H1 (cell line): ENCODE measurements at regions not wholly inside any gene's neighbourhood (a gene's known extent, or its start where the extent isn't known, plus 50 kb on each side); places are given as distances from the start of the nearest gene placed in this dataset.

ENCODE experiments used
- CTCF ChIA-PET: fragments of 300-600 bp; sonication (Branson Sonifier 250); formaldehyde crosslinking; loops from one replicate; lab custom pipeline; 2021; ENCODE audit not compliant: partially characterized antibody; lab: Charles Lee
- POLR2A ChIA-PET: fragments of 300-600 bp; sonication (Branson Sonifier 250); formaldehyde crosslinking; loops from one replicate; lab custom pipeline; 2021; ENCODE audit warnings: inconsistent platforms; ENCODE audit not compliant: partially characterized antibody; lab: Charles Lee
- DNase-seq, 2 experiments: peaks; one replicate each; pipeline versions ENCODE4 v3.0.0 to v3.0.0-alpha.2; 2010 to 2022; ENCODE audit warnings: low spot score in 2 of 2, low read depth in 1 of 2, mixed read lengths in 1 of 2
- FAIRE-seq: peaks from 2 replicates; lab custom pipeline; 2011; peaks lifted over from hg19 to GRCh38; lab: Jason Lieb, UNC
- H2AFZ ChIP-seq: 2 replicates; pipeline ENCODE4 v1.8.1; 2012; ENCODE audit warnings: low read length, inconsistent platforms
- H2AK5ac ChIP-seq: 2 replicates; pipeline ENCODE4 v1.6.1; 2013; ENCODE audit warnings: low read depth, low read length
- H2BK120ac ChIP-seq: replicated peaks from 2 replicates; pipeline ENCODE3; 2013; ENCODE audit warnings: low read depth, low read length, inconsistent platforms
- H2BK12ac ChIP-seq: 2 replicates; pipeline ENCODE4 v1.6.1; 2013; ENCODE audit warnings: low read depth, low read length
- H2BK15ac ChIP-seq: 2 replicates; pipeline ENCODE4 v1.6.1; 2013; ENCODE audit warnings: low read length
- H2BK20ac ChIP-seq: 2 replicates; pipeline ENCODE4 v1.6.1; 2013; ENCODE audit warnings: low read length
- H2BK5ac ChIP-seq: 2 replicates; pipeline ENCODE4 v1.6.1; 2013; ENCODE audit warnings: low read depth, low read length
- H3K14ac ChIP-seq: 2 replicates; pipeline ENCODE4 v1.6.1; 2013; ENCODE audit warnings: inconsistent platforms; ENCODE audit not compliant: insufficient read length
- H3K18ac ChIP-seq: 2 replicates; pipeline ENCODE4 v1.6.1; 2013; ENCODE audit warnings: low read length; ENCODE audit errors: extremely low read depth
- H3K23ac ChIP-seq: 2 replicates; pipeline ENCODE4 v1.6.1; 2013; ENCODE audit warnings: inconsistent platforms; ENCODE audit not compliant: insufficient read length
- H3K23me2 ChIP-seq: 2 replicates; pipeline ENCODE4 v1.6.1; 2013; ENCODE audit warnings: low read depth, low read length
- H3K27ac ChIP-seq: 2 replicates; pipeline ENCODE4 v1.6.1; 2011; ENCODE audit warnings: low read depth, low read length, inconsistent platforms
- H3K27me3 ChIP-seq, 4 experiments: replicated peaks in 1 of 4; 1 replicate in 1 of 4; 2 replicates in 3 of 4; pipeline versions ENCODE4 v1.6.1 to v1.8.1; 2011 to 2013; ENCODE audit warnings: low read length in 3 of 4, mild to moderate bottlenecking in 3 of 4, inconsistent platforms in 2 of 4, mixed read lengths in 2 of 4, moderate library complexity in 1 of 4; ENCODE audit not compliant: control insufficient read depth in 3 of 4, insufficient read depth in 3 of 4; ENCODE audit errors: extremely low read depth in 1 of 4
- H3K36me3 ChIP-seq, 4 experiments: 2 replicates each; pipeline versions ENCODE4 v1.6.1 to v1.8.1; 2011 to 2013; ENCODE audit warnings: mild to moderate bottlenecking in 4 of 4, low read length in 3 of 4, moderate library complexity in 2 of 4, control low read depth in 1 of 4, inconsistent platforms in 1 of 4; ENCODE audit not compliant: insufficient read depth in 4 of 4, control insufficient read depth in 2 of 4
- H3K4ac ChIP-seq: replicated peaks from 2 replicates; pipeline ENCODE3; 2013; ENCODE audit warnings: low read length, low read depth, mixed read lengths, inconsistent platforms; ENCODE audit not compliant: insufficient read length
- H3K4me1 ChIP-seq, 4 experiments: replicated peaks in 1 of 4; 1 replicate in 1 of 4; 2 replicates in 3 of 4; pipeline versions ENCODE4 v1.6.1 to v1.8.1; 2011 to 2013; ENCODE audit warnings: low read length in 3 of 4, inconsistent platforms in 2 of 4, mixed read lengths in 1 of 4; ENCODE audit not compliant: insufficient read depth in 4 of 4, control insufficient read depth in 3 of 4
- H3K4me2 ChIP-seq, 2 experiments: 2 replicates each; pipeline versions ENCODE4 v1.6.1 to v1.8.1; 2011 to 2013; ENCODE audit warnings: low read depth in 2 of 2, low read length in 2 of 2, control low read depth in 1 of 2, inconsistent platforms in 1 of 2, mild to moderate bottlenecking in 1 of 2; ENCODE audit not compliant: insufficient read depth in 1 of 2
- H3K4me3 ChIP-seq, 4 experiments: fragments of 200-600, 300-600 bp in 1 of 4; sonication (generic), shearing (Covaris generic), sonication (Bioruptor Twin) in 1 of 4; 2 replicates each; pipeline versions ENCODE4 v1.5.1 to v1.8.1; 2011 to 2016; ENCODE audit warnings: low read length in 4 of 4, low read depth in 3 of 4, control low read depth in 2 of 4, inconsistent platforms in 2 of 4, mild to moderate bottlenecking in 2 of 4, mixed read lengths in 1 of 4, moderate library complexity in 1 of 4; ENCODE audit not compliant: insufficient read depth in 2 of 4; ENCODE audit errors: extremely low read depth in 1 of 4
- H3K56ac ChIP-seq: replicated peaks from 2 replicates; pipeline ENCODE3; 2013; ENCODE audit warnings: low read depth, mild to moderate bottlenecking, mixed read lengths, low read length, inconsistent platforms; ENCODE audit not compliant: insufficient read length
- H3K79me1 ChIP-seq: 2 replicates; pipeline ENCODE4 v1.6.1; 2013; ENCODE audit warnings: low read depth, low read length, control low read depth
- H3K79me2 ChIP-seq, 2 experiments: 2 replicates each; pipeline versions ENCODE4 v1.6.1 to v1.8.1; 2012 to 2013; ENCODE audit warnings: low read length in 2 of 2, mild to moderate bottlenecking in 2 of 2, inconsistent platforms in 1 of 2; ENCODE audit not compliant: insufficient read depth in 2 of 2, control insufficient read depth in 1 of 2
- H3K9ac ChIP-seq, 4 experiments: replicated peaks in 1 of 4; 1 replicate in 1 of 4; 2 replicates in 3 of 4; pipeline versions ENCODE4 v1.6.1 to v1.8.1; 2011 to 2013; ENCODE audit warnings: low read depth in 3 of 4, low read length in 3 of 4, control low read depth in 2 of 4, mild to moderate bottlenecking in 2 of 4, moderate library complexity in 2 of 4, inconsistent platforms in 1 of 4; ENCODE audit errors: extremely low read depth in 1 of 4
- H3K9me3 ChIP-seq, 2 experiments: 2 replicates each; pipeline versions ENCODE4 v1.6.1 to v1.8.1; 2012 to 2013; ENCODE audit warnings: mild to moderate bottlenecking in 2 of 2, moderate library complexity in 2 of 2, control low read depth in 1 of 2, inconsistent platforms in 1 of 2, low read depth in 1 of 2, low read length in 1 of 2, mixed read lengths in 1 of 2; ENCODE audit not compliant: insufficient read depth in 2 of 2
- H4K20me1 ChIP-seq, 2 experiments: replicated peaks in 1 of 2; 2 replicates each; pipeline versions ENCODE3 to v1.8.1; 2011 to 2013; ENCODE audit warnings: inconsistent platforms in 2 of 2, low read length in 2 of 2, mild to moderate bottlenecking in 1 of 2; ENCODE audit not compliant: insufficient read depth in 2 of 2, control insufficient read depth in 1 of 2
- H4K5ac ChIP-seq: 2 replicates; pipeline ENCODE4 v1.6.1; 2013; ENCODE audit warnings: low read length, low read depth, mixed read lengths, inconsistent platforms; ENCODE audit not compliant: insufficient read length
- H4K8ac ChIP-seq: 2 replicates; pipeline ENCODE4 v1.8.0; 2013; ENCODE audit warnings: mild to moderate bottlenecking, moderate library complexity, low read length, inconsistent platforms; ENCODE audit not compliant: insufficient read depth; ENCODE audit errors: extremely low read depth
- H4K91ac ChIP-seq: replicated peaks from 2 replicates; pipeline ENCODE3; 2013; ENCODE audit warnings: low read length, mixed read lengths, inconsistent platforms; ENCODE audit not compliant: insufficient read length
- ATF3 ChIP-seq: IDR thresholded peaks from 2 replicates; pipeline ENCODE4 v1.6.1; 2011; ENCODE audit warnings: low read depth, mild to moderate bottlenecking, low read length; ENCODE audit not compliant: insufficient read depth
- CHD1 ChIP-seq: IDR thresholded peaks from 2 replicates; pipeline ENCODE4 v1.6.1; 2012; ENCODE audit warnings: low read depth, low read length, improper control_type of control experiment
- CREB1 ChIP-seq: IDR thresholded peaks from 2 replicates; pipeline ENCODE4 v1.6.1; 2012; ENCODE audit warnings: inconsistent platforms
- HDAC2 ChIP-seq, 2 experiments: fragments of 300-600 bp in 1 of 2; sonication (generic) in 1 of 2; IDR thresholded peaks; 2 replicates each; pipeline ENCODE4 v1.6.1; 2011 to 2012; ENCODE audit warnings: low read depth in 2 of 2, low read length in 2 of 2, mild to moderate bottlenecking in 2 of 2, moderate library complexity in 2 of 2, borderline replicate concordance in 1 of 2, inconsistent platforms in 1 of 2
- KDM5A ChIP-seq: fragments of 200-600 bp; IDR thresholded peaks from 2 replicates; pipeline ENCODE4 v1.7.1; 2012; ENCODE audit warnings: mild to moderate bottlenecking, low read length, inconsistent platforms, mixed read lengths
- NRF1 ChIP-seq: IDR thresholded peaks from 2 replicates; pipeline ENCODE4 v1.6.1; 2011; ENCODE audit warnings: mild to moderate bottlenecking, low read depth, low read length, improper control_type of control experiment
- RFX5 ChIP-seq: IDR thresholded peaks from 2 replicates; pipeline ENCODE4 v1.6.1; 2011; ENCODE audit warnings: low read depth, low read length, improper control_type of control experiment, borderline replicate concordance
- SIX5 ChIP-seq: IDR thresholded peaks from 2 replicates; pipeline ENCODE4 v1.6.1; 2011; ENCODE audit warnings: mild to moderate bottlenecking, low read depth, low read length
- TAF1 ChIP-seq: IDR thresholded peaks from 2 replicates; pipeline ENCODE4 v1.6.1; 2011; ENCODE audit warnings: mild to moderate bottlenecking, low read depth, low read length
- TAF7 ChIP-seq: optimal IDR thresholded peaks from 2 replicates; pipeline ENCODE3; 2011; ENCODE audit warnings: low read depth, mild to moderate bottlenecking, inconsistent platforms, low read length, moderate library complexity, borderline replicate concordance
- USF2 ChIP-seq: IDR thresholded peaks from 2 replicates; pipeline ENCODE4 v1.6.1; 2011; ENCODE audit warnings: low read length, improper control_type of control experiment
- YY1 ChIP-seq: IDR thresholded peaks from 2 replicates; pipeline ENCODE4 v1.6.1; 2011; ENCODE audit warnings: low read depth, mild to moderate bottlenecking, low read length
- WGBS, 2 experiments: shearing (Covaris generic) in 1 of 2; methylation state at CpG; one replicate each; pipeline versions ENCODE4 v1.1.6 to v1.1.7; 2013 to 2015; ENCODE audit warnings: low lambda C conversion rate in 2 of 2, mixed read lengths in 2 of 2, inconsistent platforms in 1 of 2, low coverage in 1 of 2, missing lambda C conversion rate in 1 of 2; ENCODE audit not compliant: insufficient replicate concordance in 2 of 2, insufficient coverage in 1 of 2, insufficient read length in 1 of 2; ENCODE audit errors: extremely low coverage in 1 of 2, missing lambda C conversion rate in 1 of 2; 5-methylcytosine and 5-hydroxymethylcytosine counted together

- Histone ChIP-seq H2BK15ac (no peak overlapping the region), H3K4ac (no peak overlapping the region), H3K27ac (no peak overlapping the region), H3K23ac (no peak overlapping the region), H2BK5ac (no peak overlapping the region), H3K14ac (no peak overlapping the region), H3K4me2 (no peak overlapping the region), H3K79me1 (no peaks in the 10 kb centered on the region), H2BK120ac (no peak overlapping the region), H3K36me3 (peaks cover 0 to 16% (median 1%) of the 10 kb centered on the region in 4 experiments; a peak in 2 of 8 replicates), H3K79me2 (no peaks in the 10 kb centered on the region), H4K91ac (no peak overlapping the region), H3K4me1 (no peaks in the 10 kb centered on the region), H3K23me2 (no peaks in the 10 kb centered on the region), H4K20me1 (peaks cover 0 to 1% of the 10 kb centered on the region in 2 experiments), H3K9ac (no peak overlapping the region), H4K8ac (no peak overlapping the region), H2BK12ac (no peak overlapping the region), H3K9me3 (peaks cover 11 to 15% of the 10 kb centered on the region in 2 experiments), H2AFZ (no peak overlapping the region), H3K4me3 (no peak overlapping the region), H4K5ac (no peak overlapping the region), H2BK20ac (no peak overlapping the region), H3K27me3 (no peaks in the 10 kb centered on the region), H2AK5ac (no peak overlapping the region), H3K56ac (no peak overlapping the region), H3K18ac (no peak overlapping the region)
- ChIA-PET POLR2A (no interaction called here), CTCF (interaction anchor here (1.6 kb wide), 1 partner anchor 142 kb away, joined by 3 read pairs; no protein-coding TSS in a partner anchor)
- FAIRE-seq (no peak), DNase-seq (no peak)
- WGBS, 2 experiments, result 85% methylated on average over 14 of the region's 14 CpGs; no CpG with 5 or more reads in 1 of the 2 experiments
- no peak for TF ChIP-seq CREB1
- TF ChIP-seq RFX5, result no peak
- no peak for TF ChIP-seq NRF1
- TF ChIP-seq ATF3, result no peak
- TF ChIP-seq CHD1, result no peak
- no peak for TF ChIP-seq SIX5
- no peak for TF ChIP-seq KDM5A
- no peak for TF ChIP-seq TAF1
- no peak for TF ChIP-seq USF2
- TF ChIP-seq HDAC2 (IDR thresholded peaks at IDR 0.05; ENCODE audit: borderline replicate concordance in 1 of 2, low read depth in 2 of 2, low read length in 2 of 2), result no peak
- no peak for TF ChIP-seq TAF7
- no peak for TF ChIP-seq YY1
Observed at GRCh38 chr19:28606269-28607032, 606.5 kb downstream of the UQCRFS1 start.
